ENCODE measurements at regions not wholly inside any gene's neighbourhood (a gene's known extent, or its start where the extent isn't known, plus 50 kb on each side); places are given as distances from the start of the nearest gene placed in this dataset.

- H3K36me3 Mint-ChIP-seq, result no peaks in the 10 kb centered on the region
- peak overlapping the region; percentile 10 for H3K27ac Mint-ChIP-seq
- no peak for TF ChIP-seq CTCF (conservative IDR thresholded peaks at IDR 0.05)
- no peak for DNase-seq (ENCODE audit: extremely low spot score, unreplicated experiment)
- H3K4me1 Mint-ChIP-seq (ENCODE audit: unreplicated experiment), result peaks cover 23% of the 10 kb centered on the region
- no peaks in the 10 kb centered on the region for H3K27me3 Mint-ChIP-seq
- H3K9me3 Mint-ChIP-seq, result no peaks in the 10 kb centered on the region
- no peak overlapping the region for H3K4me3 Mint-ChIP-seq
These were observed 371.7 kb upstream of the IGFBP3 start for GRCh38 chr7:46292741-46293140.

DNA sequence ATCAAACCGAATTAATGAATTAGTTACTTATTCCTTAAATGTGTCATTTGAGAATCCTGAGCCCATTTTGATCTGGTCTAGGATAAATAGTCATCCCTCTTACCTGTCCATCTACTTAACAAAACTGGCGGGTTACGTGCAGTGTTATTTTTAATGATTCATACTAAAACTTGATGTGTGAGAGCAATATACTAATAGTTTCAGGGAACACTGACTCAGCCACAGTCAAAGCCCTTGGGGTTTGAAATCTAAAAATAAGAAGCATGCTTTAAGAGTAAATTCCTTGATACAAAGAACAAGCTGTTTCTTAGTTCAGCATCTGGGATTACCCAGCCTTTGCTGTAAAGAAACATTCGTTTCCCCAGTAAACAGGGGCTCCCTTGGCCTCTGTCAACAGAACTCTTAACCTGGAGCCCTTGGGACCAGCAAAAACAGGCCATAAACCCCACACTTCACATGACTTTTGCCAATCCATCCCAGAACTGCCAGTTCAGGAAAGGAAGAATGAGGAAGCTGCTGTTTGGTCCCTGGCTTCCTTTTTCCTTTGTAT, 370.6 kb upstream of the IGFBP3 start:
- H3K27ac Mint-ChIP-seq, result peak overlapping the region; percentile 90

GRCh38 chr7:46291050-46291438, 370.0 kb upstream of the IGFBP3 start:
- DNase-seq (ENCODE audit: extremely low spot score, unreplicated experiment), result no peak
- H3K36me3 Mint-ChIP-seq, result no peaks in the 10 kb centered on the region
- peak overlapping the region; percentile 90 for H3K27ac Mint-ChIP-seq
- H3K9me3 Mint-ChIP-seq, result no peaks in the 10 kb centered on the region
- H3K4me3 Mint-ChIP-seq, result peak overlapping the region; percentile 17
- TF ChIP-seq CTCF (conservative IDR thresholded peaks at IDR 0.05), result no peak
- H3K4me1 Mint-ChIP-seq (ENCODE audit: unreplicated experiment), result peaks cover 23% of the 10 kb centered on the region
- H3K27me3 Mint-ChIP-seq, result no peaks in the 10 kb centered on the region

More for the DNA sequence above, 370.6 kb upstream of the IGFBP3 start:
- DNase-seq (ENCODE audit: extremely low spot score, unreplicated experiment), result no peak
- H3K36me3 Mint-ChIP-seq, result no peaks in the 10 kb centered on the region
- peaks cover 23% of the 10 kb centered on the region for H3K4me1 Mint-ChIP-seq (ENCODE audit: unreplicated experiment)
- TF ChIP-seq CTCF (conservative IDR thresholded peaks at IDR 0.05), result no peak
- peak overlapping the region; percentile 17 for H3K4me3 Mint-ChIP-seq
- no peaks in the 10 kb centered on the region for H3K9me3 Mint-ChIP-seq
- H3K27me3 Mint-ChIP-seq, result no peaks in the 10 kb centered on the region

GRCh38 chr7:46290374-46291049, 369.4 kb upstream of the IGFBP3 start:
- H3K9me3 Mint-ChIP-seq, result no peaks in the 10 kb centered on the region
- peak overlapping the region; percentile 17 for H3K4me3 Mint-ChIP-seq
- DNase-seq (ENCODE audit: extremely low spot score, unreplicated experiment), result no peak
- no peaks in the 10 kb centered on the region for H3K27me3 Mint-ChIP-seq
- no peaks in the 10 kb centered on the region for H3K36me3 Mint-ChIP-seq
- no peak for TF ChIP-seq CTCF (conservative IDR thresholded peaks at IDR 0.05)
- peaks cover 26% of the 10 kb centered on the region for H3K4me1 Mint-ChIP-seq (ENCODE audit: unreplicated experiment)
- H3K27ac Mint-ChIP-seq, result peak overlapping the region; percentile 90

- Mint-ChIP-seq H3K36me3 (no peaks in the 10 kb centered on the region), H3K27ac (no peak overlapping the region), H3K4me1 (ENCODE audit: unreplicated experiment) (peaks cover 29% of the 10 kb centered on the region), H3K27me3 (no peaks in the 10 kb centered on the region), H3K4me3 (no peak overlapping the region), H3K9me3 (peaks cover 2% of the 10 kb centered on the region)
- no peak for DNase-seq (ENCODE audit: extremely low spot score, unreplicated experiment)
- TF ChIP-seq CTCF (conservative IDR thresholded peaks at IDR 0.05), result no peak
These were observed 367.8 kb upstream of the IGFBP3 start for GRCh38 chr7:46288861-46289260.
